Endodermal cell (in vitro differentiated cells): ENCODE measurements at regions not wholly inside any gene's neighbourhood (a gene's known extent, or its start where the extent isn't known, plus 50 kb on each side); places are given as distances from the start of the nearest gene placed in this dataset.
A peak's percentile ranks its signal among the peaks of the same experiment; 100 is the strongest.

Source experiments
- DNase-seq: peaks from one replicate; pipeline ENCODE4 v3.0.0-alpha.2; 2017
- H3K27ac ChIP-seq: 2 replicates; pipeline ENCODE4 v1.5.1; 2013; ENCODE audit warnings: mild to moderate bottlenecking, low read depth, low read length, moderate library complexity
- H3K27me3 ChIP-seq: 2 replicates; pipeline ENCODE4 v1.6.1; 2013; ENCODE audit warnings: mild to moderate bottlenecking, low read length, moderate library complexity; ENCODE audit not compliant: insufficient read depth, control insufficient read depth, poor library complexity, severe bottlenecking
- H3K36me3 ChIP-seq: 2 replicates; pipeline ENCODE4 v1.7.0; 2013; ENCODE audit warnings: mild to moderate bottlenecking, low read length, moderate library complexity; ENCODE audit not compliant: control insufficient read depth, insufficient read depth
- H3K4me1 ChIP-seq: one replicate; pipeline ENCODE4 v1.7.0; 2013; ENCODE audit warnings: low read length; ENCODE audit not compliant: control insufficient read depth, insufficient read depth
- H3K4me3 ChIP-seq: 2 replicates; pipeline ENCODE4 v1.5.1; 2013; ENCODE audit warnings: mild to moderate bottlenecking, low read length, moderate library complexity
- H3K9ac ChIP-seq: 2 replicates; pipeline ENCODE4 v1.6.1; 2013; ENCODE audit warnings: mild to moderate bottlenecking, low read length, moderate library complexity; ENCODE audit not compliant: poor library complexity, severe bottlenecking; ENCODE audit errors: extremely low read depth
- H3K9me3 ChIP-seq: 2 replicates; pipeline ENCODE4 v1.6.1; 2013; ENCODE audit warnings: mild to moderate bottlenecking, low read length, moderate library complexity; ENCODE audit not compliant: control insufficient read depth
- H3K27ac Mint-ChIP-seq: 2 replicates; pipeline ENCODE4 v1.8.0; 2020; ENCODE audit warnings: mixed read lengths
- H3K27me3 Mint-ChIP-seq: 2 replicates; pipeline ENCODE4 v1.8.0; 2021; ENCODE audit warnings: mild to moderate bottlenecking, mixed read lengths; ENCODE audit not compliant: insufficient read depth
- H3K36me3 Mint-ChIP-seq: 2 replicates; pipeline ENCODE4 v1.8.0; 2020; ENCODE audit warnings: low read depth, mixed read lengths
- H3K4me1 Mint-ChIP-seq: 2 replicates; pipeline ENCODE4 v1.8.0; 2020; ENCODE audit warnings: mixed read lengths
- H3K4me3 Mint-ChIP-seq: 2 replicates; pipeline ENCODE4 v1.8.0; 2020; ENCODE audit warnings: mild to moderate bottlenecking, moderate library complexity, mixed read lengths
- H3K9me3 Mint-ChIP-seq: 2 replicates; pipeline ENCODE4 v1.8.0; 2020; ENCODE audit warnings: mild to moderate bottlenecking, mixed read lengths
- CTCF ChIP-seq: fragments of 200-600 bp; sonication (generic); conservative IDR thresholded peaks from 2 replicates; pipeline ENCODE4 v1.5.0; 2021; ENCODE audit warnings: antibody characterized with exemption, mild to moderate bottlenecking
- WGBS, 2 experiments: methylation state at CpG; one replicate each; pipeline versions ENCODE4 v1.1.5 to v1.1.7; 2013; ENCODE audit warnings: missing lambda C conversion rate in 2 of 2, mixed read lengths in 1 of 2; ENCODE audit not compliant: insufficient coverage in 1 of 2, insufficient read length in 1 of 2; 5-methylcytosine and 5-hydroxymethylcytosine counted together

- TF ChIP-seq CTCF: no peak
- no peaks in the 10 kb centered on the region for H3K9me3 ChIP-seq
Observed at GRCh38 chr6:165936096-165936495, 231.6 kb downstream of the TBXT start.

GRCh38 chr6:165931675-165932074 is 236.0 kb downstream of the TBXT start:
- Histone ChIP-seq H3K36me3 (no peaks in the 10 kb centered on the region), H3K9ac (no peak overlapping the region), H3K4me3 (no peak overlapping the region), H3K27me3 (peaks cover 27% of the 10 kb centered on the region), H3K4me1 (no peaks in the 10 kb centered on the region), H3K9me3 (peaks cover under 1% of the 10 kb centered on the region), H3K27ac (no peak overlapping the region)
- Mint-ChIP-seq H3K4me3 (no peak overlapping the region), H3K9me3 (no peaks in the 10 kb centered on the region), H3K27ac (no peak overlapping the region), H3K4me1 (no peaks in the 10 kb centered on the region), H3K36me3 (no peaks in the 10 kb centered on the region), H3K27me3 (peaks cover 38% of the 10 kb centered on the region)
- peak; percentile 62 for DNase-seq
- TF ChIP-seq CTCF: peak; percentile 63
- WGBS, 2 experiments: 75 to 88% methylated on average over 6 to 9 of the region's 9 CpGs

More at GRCh38 chr6:165936096-165936495, 231.6 kb downstream of the TBXT start:
- H3K36me3 ChIP-seq: no peaks in the 10 kb centered on the region
- Mint-ChIP-seq H3K27me3 (peaks cover 50% of the 10 kb centered on the region), H3K4me1 (peaks cover 6% of the 10 kb centered on the region), H3K36me3 (no peaks in the 10 kb centered on the region), H3K4me3 (no peak overlapping the region), H3K9me3 (no peaks in the 10 kb centered on the region), H3K27ac (no peak overlapping the region)
- H3K27ac ChIP-seq: no peak overlapping the region
- DNase-seq: no peak
- no peaks in the 10 kb centered on the region for H3K4me1 ChIP-seq
- 90 to 92% methylated on average over 3 of the region's 3 CpGs for WGBS, 2 experiments
- H3K4me3 ChIP-seq: no peak overlapping the region
- no peak overlapping the region for H3K9ac ChIP-seq
- H3K27me3 ChIP-seq: peaks cover 22% of the 10 kb centered on the region

GRCh38 chr6:165930668-165931214 is 236.9 kb downstream of the TBXT start:
- Histone ChIP-seq H3K9ac (no peak overlapping the region), H3K27me3 (peaks cover 19% of the 10 kb centered on the region), H3K27ac (no peak overlapping the region), H3K4me3 (no peak overlapping the region), H3K9me3 (peaks cover 7% of the 10 kb centered on the region), H3K36me3 (no peaks in the 10 kb centered on the region), H3K4me1 (no peaks in the 10 kb centered on the region)
- no peaks in the 10 kb centered on the region for H3K4me1 Mint-ChIP-seq
- H3K4me3 Mint-ChIP-seq: no peak overlapping the region
- no peak for TF ChIP-seq CTCF
- H3K36me3 Mint-ChIP-seq: no peaks in the 10 kb centered on the region
- no peak for DNase-seq
- WGBS, 2 experiments: 95 to 96% methylated on average over 18 of the region's 18 CpGs
- no peak overlapping the region for H3K27ac Mint-ChIP-seq
- H3K27me3 Mint-ChIP-seq: peaks cover 29% of the 10 kb centered on the region
- H3K9me3 Mint-ChIP-seq: no peaks in the 10 kb centered on the region
